ENCODE measurements at regions not wholly inside any gene's neighbourhood (a gene's known extent, or its start where the extent isn't known, plus 50 kb on each side); places are given as distances from the start of the nearest gene placed in this dataset.
A peak's percentile ranks its signal among the peaks of the same experiment; 100 is the strongest.

GRCh38 chr4:138577145-138577544, 335.0 kb upstream of the SLC7A11 start:
- Histone ChIP-seq H4K20me1 (ENCODE audit: low read length) (no peaks in the 10 kb centered on the region), H3K4me1 (ENCODE audit: insufficient read depth, low read length) (no peaks in the 10 kb centered on the region), H3F3A (ENCODE audit: low read length, unreplicated experiment) (no peaks in the 10 kb centered on the region), H3K9me3 (ENCODE audit: low read length) (no peaks in the 10 kb centered on the region), H3K27me3 (ENCODE audit: low read length) (no peaks in the 10 kb centered on the region), H3K79me2 (ENCODE audit: low read length) (no peaks in the 10 kb centered on the region), H3K36me3 (ENCODE audit: low read depth, low read length) (no peaks in the 10 kb centered on the region), H3K27ac (ENCODE audit: low read length) (no peak overlapping the region), H3K4me2 (ENCODE audit: low read length) (no peak overlapping the region), H3K9me2 (replicated peaks; ENCODE audit: low read length) (no peaks in the 10 kb centered on the region), H2AFZ (ENCODE audit: low read length) (no peak overlapping the region), H3K9ac (ENCODE audit: low read length) (no peak overlapping the region), H3K4me3 (ENCODE audit: low read length) (no peak overlapping the region)
- TF ChIP-seq CTCF (conservative IDR thresholded peaks at IDR 0.05; ENCODE audit: low read depth, low read length) (no peak), EZH2phosphoT487 (IDR thresholded peaks at IDR 0.05; ENCODE audit: borderline replicate concordance, low read length) (no peak), EZH2 (IDR thresholded peaks at IDR 0.05; ENCODE audit: low read length, unreplicated experiment) (no peak)
- CTCF ChIA-PET = interaction anchor here (0.8 to 1.1 kb wide), 2 partner anchors 14 to 542 kb away, joined by 3 to 4 read pairs; no protein-coding TSS in a partner anchor
- intact Hi-C loops (cut with micrococcal nuclease) = loop anchor here (2.0 to 5.0 kb wide), 2 partner anchors 484 to 540 kb away; no protein-coding TSS in a partner anchor
- no TSS peak for BruUV-seq (replicated peaks)
- no peak for ATAC-seq
- POLR2A ChIA-PET (ENCODE audit: unreplicated experiment) = no interaction called here
- DNase-seq = no peak

GRCh38 chr4:138576684-138577083, 334.5 kb upstream of the SLC7A11 start:
- H4K20me1 ChIP-seq (ENCODE audit: low read length) = no peaks in the 10 kb centered on the region
- no TSS peak for BruUV-seq (replicated peaks)
- no peaks in the 10 kb centered on the region for H3K4me1 ChIP-seq (ENCODE audit: insufficient read depth, low read length)
- no peak overlapping the region for H3K9ac ChIP-seq (ENCODE audit: low read length)
- no peaks in the 10 kb centered on the region for H3F3A ChIP-seq (ENCODE audit: low read length, unreplicated experiment)
- ChIA-PET POLR2A (ENCODE audit: unreplicated experiment) (no interaction called here), CTCF (interaction anchor here (0.6 to 0.8 kb wide), 3 partner anchors 41 to 541 kb away, joined by 3 to 6 read pairs (median 3); no protein-coding TSS in a partner anchor)
- H3K4me2 ChIP-seq (ENCODE audit: low read length) = no peak overlapping the region
- no peaks in the 10 kb centered on the region for H3K9me3 ChIP-seq (ENCODE audit: low read length)
- H2AFZ ChIP-seq (ENCODE audit: low read length) = no peak overlapping the region
- intact Hi-C loops (cut with micrococcal nuclease) = loop anchor here (2.0 to 5.0 kb wide), 2 partner anchors 484 to 539 kb away; no protein-coding TSS in a partner anchor
- H3K27ac ChIP-seq (ENCODE audit: low read length) = no peak overlapping the region
- DNase-seq = peak; percentile 64
- no peak overlapping the region for H3K4me3 ChIP-seq (ENCODE audit: low read length)
- peak; percentile 33; the same call in 1 of the 2 replicates for ATAC-seq
- H3K9me2 ChIP-seq (replicated peaks; ENCODE audit: low read length) = no peaks in the 10 kb centered on the region
- no peaks in the 10 kb centered on the region for H3K79me2 ChIP-seq (ENCODE audit: low read length)
- H3K27me3 ChIP-seq (ENCODE audit: low read length) = no peaks in the 10 kb centered on the region
- TF ChIP-seq CTCF (conservative IDR thresholded peaks at IDR 0.05; ENCODE audit: low read depth, low read length) = peak; percentile 75
- no peak for TF ChIP-seq EZH2 (IDR thresholded peaks at IDR 0.05; ENCODE audit: low read length, unreplicated experiment)
- TF ChIP-seq EZH2phosphoT487 (IDR thresholded peaks at IDR 0.05; ENCODE audit: borderline replicate concordance, low read length) = no peak
- no peaks in the 10 kb centered on the region for H3K36me3 ChIP-seq (ENCODE audit: low read depth, low read length)

DNA sequence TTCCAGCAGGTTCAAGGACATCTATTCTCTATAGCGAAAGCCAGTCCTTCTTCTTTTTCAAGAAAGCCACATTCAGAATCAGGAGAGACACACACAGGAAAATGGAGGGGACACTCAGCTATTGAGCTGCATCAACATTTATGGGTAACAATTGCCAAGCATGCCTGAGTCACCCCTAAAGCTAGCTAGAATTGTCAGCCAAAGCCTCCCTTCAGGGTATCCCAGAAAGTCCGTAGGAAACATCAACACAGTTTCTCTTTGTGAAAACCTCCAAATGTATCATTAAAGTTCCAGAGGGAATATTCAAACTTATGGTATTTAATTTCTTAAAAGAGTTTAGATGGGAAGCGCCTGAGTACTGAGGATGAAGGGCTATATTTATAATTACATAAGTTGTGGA, 331.1 kb upstream of the SLC7A11 start:
- intact Hi-C loops (cut with micrococcal nuclease) = no loop called here
- H2AFZ ChIP-seq (ENCODE audit: low read length) = no peak overlapping the region
- TF ChIP-seq EZH2 (IDR thresholded peaks at IDR 0.05; ENCODE audit: low read length, unreplicated experiment) = no peak
- no peak for TF ChIP-seq EZH2phosphoT487 (IDR thresholded peaks at IDR 0.05; ENCODE audit: borderline replicate concordance, low read length)
- TF ChIP-seq CTCF (conservative IDR thresholded peaks at IDR 0.05; ENCODE audit: low read depth, low read length) = no peak
- no peak for DNase-seq
- no peaks in the 10 kb centered on the region for H3K79me2 ChIP-seq (ENCODE audit: low read length)
- no peaks in the 10 kb centered on the region for H3K4me1 ChIP-seq (ENCODE audit: insufficient read depth, low read length)
- H3F3A ChIP-seq (ENCODE audit: low read length, unreplicated experiment) = no peaks in the 10 kb centered on the region
- no peak for ATAC-seq
- H3K4me2 ChIP-seq (ENCODE audit: low read length) = no peak overlapping the region
- POLR2A ChIA-PET (ENCODE audit: unreplicated experiment) = no interaction called here
- H3K4me3 ChIP-seq (ENCODE audit: low read length) = no peak overlapping the region
- H3K36me3 ChIP-seq (ENCODE audit: low read depth, low read length) = no peaks in the 10 kb centered on the region
- CTCF ChIA-PET = no interaction called here
- H3K9ac ChIP-seq (ENCODE audit: low read length) = no peak overlapping the region
- no peaks in the 10 kb centered on the region for H3K27me3 ChIP-seq (ENCODE audit: low read length)
- no peaks in the 10 kb centered on the region for H3K9me3 ChIP-seq (ENCODE audit: low read length)
- no peaks in the 10 kb centered on the region for H4K20me1 ChIP-seq (ENCODE audit: low read length)
- no TSS peak for BruUV-seq (replicated peaks)
- H3K9me2 ChIP-seq (replicated peaks; ENCODE audit: low read length) = no peaks in the 10 kb centered on the region
- H3K27ac ChIP-seq (ENCODE audit: low read length) = no peak overlapping the region

Data from PC-3 (cell line).